IMR-90 (cell line): ENCODE measurements at regions not wholly inside any gene's neighbourhood (a gene's known extent, or its start where the extent isn't known, plus 50 kb on each side); places are given as distances from the start of the nearest gene placed in this dataset.

Experiments used
- ATAC-seq: fragments of 200-7000 bp; cut with Tn5 transposase; 2 replicates; pipeline ENCODE4 v1.9.1; 2020; ENCODE audit warnings: low read depth, mild to moderate bottlenecking, moderate library complexity
- BruUV-seq: library from RNA; stranded (reverse); fragments of 400-500 nt; replicated peaks from 2 replicates; lab custom pipeline; 2021; lab: Mats Ljungman, UMichigan
- CTCF ChIA-PET: fragments of 300-600 bp; formaldehyde crosslinking; extraction: SDS; loops from one replicate; lab custom pipeline; 2021; ENCODE audit warnings: antibody characterized with exemption; lab: Yijun Ruan, JAX
- POLR2A ChIA-PET: fragments of 300-600 bp; sonication (Branson Sonifier 250); formaldehyde crosslinking; loops from one replicate; lab custom pipeline; 2022; ENCODE audit warnings: antibody characterized with exemption; ENCODE audit not compliant: unreplicated experiment; lab: Charles Lee
- DNase-seq: peaks from one replicate; pipeline ENCODE4 v3.0.0; 2013
- H2AFZ ChIP-seq: replicated peaks from 2 replicates; pipeline ENCODE3; 2013; ENCODE audit warnings: low read length, mild to moderate bottlenecking; ENCODE audit not compliant: poor library complexity
- H2AK5ac ChIP-seq: 2 replicates; pipeline ENCODE4 v1.6.1; 2013; ENCODE audit warnings: low read depth, low read length, inconsistent platforms
- H2AK9ac ChIP-seq: replicated peaks from 2 replicates; pipeline ENCODE3; 2013; ENCODE audit warnings: mild to moderate bottlenecking, low read depth, low read length, moderate library complexity; ENCODE audit not compliant: poor library complexity
- H2BK120ac ChIP-seq: 2 replicates; pipeline ENCODE4 v1.6.1; 2013; ENCODE audit warnings: low read depth, low read length, inconsistent platforms
- H2BK15ac ChIP-seq: 3 replicates; pipeline ENCODE4 v1.6.1; 2013; ENCODE audit warnings: low read depth, low read length, inconsistent platforms
- H2BK20ac ChIP-seq: 2 replicates; pipeline ENCODE4 v1.6.1; 2013; ENCODE audit warnings: low read depth, mild to moderate bottlenecking, inconsistent platforms, low read length, moderate library complexity
- H2BK5ac ChIP-seq: 2 replicates; pipeline ENCODE4 v1.6.1; 2013; ENCODE audit warnings: mild to moderate bottlenecking, low read depth, low read length, inconsistent platforms; ENCODE audit not compliant: poor library complexity, severe bottlenecking
- H3K14ac ChIP-seq: replicated peaks from 2 replicates; pipeline ENCODE4 v1.6.1; 2013; ENCODE audit warnings: low read depth, low read length, inconsistent platforms
- H3K18ac ChIP-seq: 2 replicates; pipeline ENCODE4 v1.6.1; 2013; ENCODE audit warnings: low read depth, low read length, control low read depth
- H3K23ac ChIP-seq: 2 replicates; pipeline ENCODE4 v1.6.1; 2013; ENCODE audit warnings: low read depth, low read length, inconsistent platforms
- H3K27ac ChIP-seq: 2 replicates; pipeline ENCODE4 v1.5.1; 2013; ENCODE audit warnings: mild to moderate bottlenecking, control low read depth, low read length; ENCODE audit not compliant: insufficient read depth
- H3K27me3 ChIP-seq: 2 replicates; pipeline ENCODE4 v1.6.1; 2013; ENCODE audit warnings: low read length; ENCODE audit not compliant: control insufficient read depth, insufficient read depth
- H3K36me3 ChIP-seq: 2 replicates; pipeline ENCODE4 v1.6.1; 2013; ENCODE audit warnings: low read length, mixed read lengths; ENCODE audit not compliant: control insufficient read depth, insufficient read depth
- H3K4ac ChIP-seq: 2 replicates; pipeline ENCODE4 v1.6.1; 2013; ENCODE audit warnings: low read depth, low read length, inconsistent platforms
- H3K4me1 ChIP-seq: 2 replicates; pipeline ENCODE4 v1.6.1; 2013; ENCODE audit warnings: low read length, mixed read lengths; ENCODE audit not compliant: control insufficient read depth, insufficient read depth
- H3K4me2 ChIP-seq: 2 replicates; pipeline ENCODE4 v1.6.1; 2013; ENCODE audit warnings: low read depth, mild to moderate bottlenecking, control low read depth, low read length, moderate library complexity
- H3K4me3 ChIP-seq: 2 replicates; pipeline ENCODE4 v1.5.1; 2013; ENCODE audit warnings: low read depth, mild to moderate bottlenecking, control low read depth, low read length, moderate library complexity; ENCODE audit not compliant: insufficient read depth
- H3K56ac ChIP-seq: 2 replicates; pipeline ENCODE4 v1.6.1; 2013; ENCODE audit warnings: low read length, inconsistent platforms; ENCODE audit not compliant: insufficient read depth; ENCODE audit errors: extremely low read depth
- H3K79me1 ChIP-seq, 2 experiments: 2 replicates each; pipeline ENCODE4 v1.6.1; 2013; ENCODE audit warnings: low read length in 2 of 2, inconsistent platforms in 1 of 2, low read depth in 1 of 2
- H3K9ac ChIP-seq: 2 replicates; pipeline ENCODE4 v1.6.1; 2013; ENCODE audit warnings: low read depth, low read length, control low read depth
- H3K9me1 ChIP-seq: 2 replicates; pipeline ENCODE4 v1.6.1; 2013; ENCODE audit warnings: low read length, inconsistent platforms; ENCODE audit not compliant: insufficient read depth
- H3K9me3 ChIP-seq: 2 replicates; pipeline ENCODE4 v1.6.1; 2013; ENCODE audit warnings: low read length; ENCODE audit not compliant: control insufficient read depth, insufficient read depth
- H4K20me1 ChIP-seq: 2 replicates; pipeline ENCODE4 v1.6.1; 2013; ENCODE audit warnings: low read length, inconsistent platforms; ENCODE audit not compliant: insufficient read depth
- H4K5ac ChIP-seq: 2 replicates; pipeline ENCODE4 v1.6.1; 2013; ENCODE audit warnings: mild to moderate bottlenecking, low read depth, low read length, control low read depth
- H4K8ac ChIP-seq, 2 experiments: 2 replicates each; pipeline ENCODE4 v1.6.1; 2013; ENCODE audit warnings: low read depth in 2 of 2, low read length in 2 of 2, control low read depth in 1 of 2, inconsistent platforms in 1 of 2
- H4K91ac ChIP-seq: 2 replicates; pipeline ENCODE4 v1.6.1; 2013; ENCODE audit warnings: low read depth, low read length, inconsistent platforms; ENCODE audit not compliant: insufficient read depth
- CEBPB ChIP-seq: IDR thresholded peaks from 2 replicates; pipeline ENCODE4 v1.6.1; 2012; ENCODE audit warnings: low read depth, low read length, improper control_type of control experiment
- NFE2L2 ChIP-seq: fragments of 150-350 bp; IDR thresholded peaks from 2 replicates; pipeline ENCODE4 v1.6.1; 2016; ENCODE audit warnings: low read depth, mild to moderate bottlenecking, low read length
- POLR2A ChIP-seq: IDR thresholded peaks from 2 replicates; pipeline ENCODE4 v1.6.1; 2012; ENCODE audit warnings: mild to moderate bottlenecking, low read depth, low read length
- RCOR1 ChIP-seq: IDR thresholded peaks from 2 replicates; pipeline ENCODE4 v1.6.1; 2012; ENCODE audit warnings: mild to moderate bottlenecking, low read length, improper control_type of control experiment; ENCODE audit not compliant: insufficient replicate concordance
- RFX5 ChIP-seq: IDR thresholded peaks from 2 replicates; pipeline ENCODE4 v1.8.0; 2012; ENCODE audit warnings: low read depth, mild to moderate bottlenecking, low read length, moderate library complexity
- SMC3 ChIP-seq: fragments of 150-350 bp; IDR thresholded peaks from 2 replicates; pipeline ENCODE4 v1.6.1; 2016; ENCODE audit warnings: low read depth, mild to moderate bottlenecking, antibody characterized with exemption, low read length, moderate library complexity
- WGBS, 2 experiments: methylation state at CpG; one replicate each; pipeline versions ENCODE4 v1.1.5 to v1.1.7; 2013; ENCODE audit warnings: missing lambda C conversion rate in 2 of 2; ENCODE audit not compliant: insufficient read length in 1 of 2; ENCODE audit errors: extremely low coverage in 2 of 2; 5-methylcytosine and 5-hydroxymethylcytosine counted together
- dilution Hi-C: fragments of 300-500 bp; cut with HindIII; formaldehyde crosslinking; loops from one replicate; pipeline ENCODE4 v1.14.3; 2018; ENCODE audit warnings: low sequenced_read_pairs; ENCODE audit not compliant: unreplicated experiment
- in situ Hi-C: fragments of 300-500 bp; cut with MboI; formaldehyde crosslinking; loops from 3 replicates; pipeline ENCODE4 v1.14.3; 2019; ENCODE audit warnings: low sequenced_read_pairs, inconsistent platforms, mixed read lengths
- intact Hi-C: fragments of 100-400 bp; cut with micrococcal nuclease; formaldehyde crosslinking; loops from 2 replicates; pipeline ENCODE4 v1.10.0; 2022
- TF ChIP-seq, protein P1 (sequence below): fragments of 150-350 bp; IDR thresholded peaks from 2 replicates; pipeline ENCODE4 v1.6.1; 2017; ENCODE audit warnings: mild to moderate bottlenecking, antibody characterized with exemption, low read length, low read depth

DNA sequence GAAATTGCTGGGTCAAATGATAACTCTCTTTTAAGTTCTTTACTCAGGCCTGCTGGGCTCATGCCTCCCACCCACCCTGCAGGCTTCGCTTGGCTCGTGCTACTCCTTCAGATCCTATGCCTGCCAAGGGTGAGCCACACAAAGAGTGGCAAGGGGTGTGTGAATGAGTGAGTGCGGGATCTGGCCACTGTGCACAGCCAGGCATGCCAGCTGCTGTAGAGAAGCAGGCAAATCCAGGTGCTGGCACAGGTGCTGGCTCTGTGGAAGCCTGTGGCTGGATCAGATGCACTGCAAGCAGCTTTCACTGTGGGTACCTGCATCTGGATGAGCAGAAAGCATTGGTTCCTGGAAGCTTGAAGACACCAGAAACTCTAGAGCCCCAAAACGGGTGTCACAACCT is 1055.7 kb upstream of the EPHA6 start:
- Histone ChIP-seq H3K4ac (no peak overlapping the region), H4K91ac (no peak overlapping the region), H3K9ac (no peak overlapping the region), H3K9me1 (no peaks in the 10 kb centered on the region), H4K8ac (no peak overlapping the region), H3K56ac (no peak overlapping the region), H2BK20ac (no peak overlapping the region), H4K5ac (no peak overlapping the region), H3K9me3 (peaks cover 3% of the 10 kb centered on the region; the same call in 1 of the 2 replicates), H3K18ac (no peak overlapping the region), H2BK15ac (no peak overlapping the region), H3K4me2 (no peak overlapping the region), H3K4me1 (no peaks in the 10 kb centered on the region), H3K23ac (no peak overlapping the region), H3K14ac (no peak overlapping the region), H3K27me3 (no peaks in the 10 kb centered on the region), H3K27ac (no peak overlapping the region), H2AFZ (no peak overlapping the region), H4K20me1 (no peaks in the 10 kb centered on the region), H3K79me1 (no peaks in the 10 kb centered on the region), H3K36me3 (no peaks in the 10 kb centered on the region), H2BK5ac (no peak overlapping the region), H2BK120ac (no peak overlapping the region), H3K4me3 (no peak overlapping the region), H2AK5ac (no peak overlapping the region), H2AK9ac (no peak overlapping the region)
- in situ Hi-C loops (no loop called here), intact Hi-C loops (no loop called here), dilution Hi-C loops (no loop called here)
- no TSS peak for BruUV-seq
- POLR2A ChIA-PET = no interaction called here
- no peak for DNase-seq
- CTCF ChIA-PET = no interaction called here
- TF ChIP-seq NFE2L2 = no peak
- TF ChIP-seq, protein P1, sequence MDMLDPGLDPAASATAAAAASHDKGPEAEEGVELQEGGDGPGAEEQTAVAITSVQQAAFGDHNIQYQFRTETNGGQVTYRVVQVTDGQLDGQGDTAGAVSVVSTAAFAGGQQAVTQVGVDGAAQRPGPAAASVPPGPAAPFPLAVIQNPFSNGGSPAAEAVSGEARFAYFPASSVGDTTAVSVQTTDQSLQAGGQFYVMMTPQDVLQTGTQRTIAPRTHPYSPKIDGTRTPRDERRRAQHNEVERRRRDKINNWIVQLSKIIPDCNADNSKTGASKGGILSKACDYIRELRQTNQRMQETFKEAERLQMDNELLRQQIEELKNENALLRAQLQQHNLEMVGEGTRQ = no peak
- no peak for TF ChIP-seq RFX5
- TF ChIP-seq POLR2A = no peak
- no peak for TF ChIP-seq SMC3
- TF ChIP-seq CEBPB = no peak
- no peak for TF ChIP-seq RCOR1
- WGBS, 2 experiments = 43% methylated on average over 3 of the region's 4 CpGs; no CpG with 5 or more reads in 1 of the 2 experiments
- no peak for ATAC-seq
